Kidney epithelial cell (primary cell): ENCODE measurements at regions not wholly inside any gene's neighbourhood (a gene's known extent, or its start where the extent isn't known, plus 50 kb on each side); places are given as distances from the start of the nearest gene placed in this dataset.
"Not testable (repeated sequence)": the region's sequence is repeated elsewhere in the genome, so short reads cannot be mapped to it uniquely, and the experiment has no call there.

Experiments used
- DNase-seq: peaks from one replicate; pipeline ENCODE4 v3.0.0-alpha.2; 2010; ENCODE audit warnings: low read depth
- H3K27me3 ChIP-seq: 2 replicates; pipeline ENCODE4 v1.6.0; 2011; ENCODE audit warnings: low read length; ENCODE audit not compliant: control insufficient read depth, insufficient read depth
- H3K36me3 ChIP-seq: 2 replicates; pipeline ENCODE4 v1.5.1; 2011; ENCODE audit warnings: low read length; ENCODE audit not compliant: control insufficient read depth, insufficient read depth
- H3K4me3 ChIP-seq: 2 replicates; pipeline ENCODE4 v1.5.1; 2011; ENCODE audit warnings: low read depth, mild to moderate bottlenecking, control low read depth, low read length
- CTCF ChIP-seq: IDR thresholded peaks from 2 replicates; pipeline ENCODE4 v1.5.1; 2011; ENCODE audit warnings: mild to moderate bottlenecking, moderate library complexity, low read length, control low read depth, inconsistent platforms; ENCODE audit not compliant: insufficient read depth, poor library complexity, severe bottlenecking

DNA sequence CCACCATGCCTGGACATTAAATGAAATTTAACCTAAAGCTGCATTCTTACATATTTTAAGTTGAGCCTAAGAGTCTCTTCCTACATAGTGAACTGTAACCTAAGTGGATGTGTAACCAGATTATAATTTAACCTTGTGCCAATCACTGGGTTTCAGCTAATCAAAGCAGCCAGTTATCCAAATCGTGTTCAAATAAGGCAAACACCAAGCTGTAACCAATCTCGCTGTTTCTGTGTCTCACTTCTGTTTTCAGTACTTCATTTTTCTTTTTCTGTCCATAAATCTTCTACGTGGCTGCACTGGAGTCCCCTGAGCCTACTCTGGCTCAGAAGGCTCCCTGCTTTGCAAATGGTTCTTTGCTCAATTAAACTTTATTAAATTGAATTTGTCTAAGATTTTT lies 186.1 kb upstream of the CNTN6 start:
- no peak for DNase-seq
- no peaks in the 10 kb centered on the region for H3K27me3 ChIP-seq
- no peaks in the 10 kb centered on the region for H3K36me3 ChIP-seq
- no peak overlapping the region for H3K4me3 ChIP-seq
- TF ChIP-seq CTCF = no peak

- no peaks in the 10 kb centered on the region for H3K36me3 ChIP-seq
- no peak overlapping the region for H3K4me3 ChIP-seq
- H3K27me3 ChIP-seq = no peaks in the 10 kb centered on the region
- DNase-seq = no peak
- TF ChIP-seq CTCF = peak; percentile 67
Measured at GRCh38 chr3:908839-909238, 184.0 kb upstream of the CNTN6 start.

GRCh38 chr3:912717-913116 lies 180.1 kb upstream of the CNTN6 start:
- not testable (repeated sequence) for H3K27me3 ChIP-seq, H3K4me3 ChIP-seq, H3K36me3 ChIP-seq
- DNase-seq = peak; percentile 48

- Histone ChIP-seq H3K4me3 (no peak overlapping the region), H3K36me3 (no peaks in the 10 kb centered on the region), H3K27me3 (no peaks in the 10 kb centered on the region)
- peak; percentile 39 for DNase-seq
- TF ChIP-seq CTCF = no peak
Measured at GRCh38 chr3:923161-923910, 169.5 kb upstream of the CNTN6 start.

- TF ChIP-seq CTCF = no peak
- Histone ChIP-seq H3K27me3 (no peaks in the 10 kb centered on the region), H3K36me3 (no peaks in the 10 kb centered on the region), H3K4me3 (no peak overlapping the region)
- no peak for DNase-seq
Measured at GRCh38 chr3:930866-931265, 162.0 kb upstream of the CNTN6 start.

DNA sequence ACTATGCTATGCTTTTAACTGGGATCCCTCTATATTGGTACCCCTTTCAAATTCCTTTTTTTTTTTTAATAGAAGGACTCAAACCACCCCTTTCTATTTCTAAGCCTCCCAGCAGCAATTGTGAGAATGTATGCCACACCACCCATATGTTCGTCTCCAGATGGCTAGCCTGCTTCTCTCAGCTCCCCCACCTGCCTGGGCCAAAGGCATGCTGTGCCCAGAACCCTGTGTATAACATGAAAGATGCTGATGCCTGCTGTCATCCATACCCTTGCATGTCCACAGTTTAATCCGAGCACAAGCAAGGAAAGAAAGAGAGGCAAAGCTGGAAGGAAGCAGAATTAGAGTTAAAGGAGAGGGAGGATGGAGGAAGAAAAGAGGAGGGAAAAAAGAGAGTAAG lies 159.5 kb upstream of the CNTN6 start:
- no peaks in the 10 kb centered on the region for H3K27me3 ChIP-seq
- H3K4me3 ChIP-seq = no peak overlapping the region
- no peak for TF ChIP-seq CTCF
- no peak for DNase-seq
- no peaks in the 10 kb centered on the region for H3K36me3 ChIP-seq
